Endothelial cell of umbilical vein (primary cell): ENCODE measurements at regions not wholly inside any gene's neighbourhood (a gene's known extent, or its start where the extent isn't known, plus 50 kb on each side); places are given as distances from the start of the nearest gene placed in this dataset.

Experiments
- BruUV-seq: library from RNA; stranded (reverse); fragments of 400-500 nt; replicated peaks from 2 replicates; lab custom pipeline; 2021; lab: Mats Ljungman, UMichigan
- CTCF ChIA-PET: fragments of 300-600, 350-600 bp; sonication (Branson Sonifier 250); formaldehyde crosslinking; loops from one replicate; lab custom pipeline; 2021; ENCODE audit warnings: antibody characterized with exemption, inconsistent platforms; lab: Charles Lee
- POLR2A ChIA-PET: fragments of 300-600, 350-600 bp; sonication (Branson Sonifier 250); formaldehyde crosslinking; loops from one replicate; lab custom pipeline; 2021; ENCODE audit warnings: antibody characterized with exemption, inconsistent platforms; lab: Charles Lee
- DNase-seq: peaks from one replicate; pipeline ENCODE4 v3.0.0-alpha.2; 2011; ENCODE audit warnings: low read depth, low spot score
- FAIRE-seq: peaks from 2 replicates; lab custom pipeline; 2011; peaks lifted over from hg19 to GRCh38; lab: Jason Lieb, UNC
- H2AFZ ChIP-seq: 2 replicates; pipeline ENCODE4 v1.6.0; 2012; ENCODE audit warnings: low read depth, low read length, control low read depth, inconsistent platforms
- H3K27ac ChIP-seq: 2 replicates; pipeline ENCODE4 v1.5.1; 2011; ENCODE audit warnings: low read depth, mild to moderate bottlenecking, control low read depth, low read length, moderate library complexity; ENCODE audit not compliant: insufficient read depth
- H3K27me3 ChIP-seq, 2 experiments: 2 replicates each; pipeline versions ENCODE4 v1.6.0 to v1.6.1; 2011; ENCODE audit warnings: low read length in 2 of 2, mixed read lengths in 1 of 2; ENCODE audit not compliant: control insufficient read depth in 2 of 2, insufficient read depth in 2 of 2
- H3K36me3 ChIP-seq, 2 experiments: 2 replicates in 1 of 2; 3 replicates in 1 of 2; pipeline ENCODE4 v1.5.1; 2011; ENCODE audit warnings: low read length in 2 of 2, mild to moderate bottlenecking in 1 of 2, moderate library complexity in 1 of 2; ENCODE audit not compliant: control insufficient read depth in 2 of 2, insufficient read depth in 2 of 2; ENCODE audit errors: extremely low read depth in 1 of 2
- H3K4me1 ChIP-seq: 3 replicates; pipeline ENCODE4 v1.5.1; 2011; ENCODE audit warnings: mild to moderate bottlenecking, low read length; ENCODE audit not compliant: control insufficient read depth, insufficient read depth; ENCODE audit errors: extremely low read depth
- H3K4me2 ChIP-seq: 2 replicates; pipeline ENCODE4 v1.6.1; 2011; ENCODE audit warnings: low read length, control low read depth, mixed read lengths; ENCODE audit not compliant: insufficient read depth
- H3K4me3 ChIP-seq, 3 experiments: fragments of 200-600 bp in 1 of 3; sonication (generic), shearing (Covaris generic) in 1 of 3; replicated peaks in 1 of 3; 2 replicates each; pipeline ENCODE4 v1.5.1; 2011 to 2016; ENCODE audit warnings: control low read depth in 3 of 3, low read length in 3 of 3, mild to moderate bottlenecking in 2 of 3, inconsistent platforms in 1 of 3, low read depth in 1 of 3, moderate library complexity in 1 of 3; ENCODE audit not compliant: insufficient read depth in 1 of 3
- H3K79me2 ChIP-seq: 2 replicates; pipeline ENCODE4 v1.6.0; 2012; ENCODE audit warnings: low read length, inconsistent platforms; ENCODE audit not compliant: control insufficient read depth, insufficient read depth
- H3K9ac ChIP-seq: replicated peaks from 2 replicates; pipeline ENCODE3; 2011; ENCODE audit warnings: low read length, control low read depth; ENCODE audit not compliant: insufficient read depth; ENCODE audit errors: extremely low read depth
- H3K9me1 ChIP-seq: replicated peaks from 3 replicates; pipeline ENCODE4 v1.6.0; 2011; ENCODE audit warnings: mild to moderate bottlenecking, low read length; ENCODE audit not compliant: control insufficient read depth, insufficient read depth; ENCODE audit errors: extremely low read depth
- H3K9me3 ChIP-seq: replicated peaks from 2 replicates; pipeline ENCODE4 v1.5.1; 2012; ENCODE audit warnings: low read length, inconsistent platforms; ENCODE audit not compliant: control insufficient read depth, insufficient read depth
- H4K20me1 ChIP-seq: replicated peaks from 2 replicates; pipeline ENCODE3; 2011; ENCODE audit warnings: mild to moderate bottlenecking, low read length; ENCODE audit not compliant: control insufficient read depth, insufficient read depth; ENCODE audit errors: extremely low read depth
- CTCF ChIP-seq, 2 donors: IDR thresholded peaks; 1 replicate in 1 of 2; 2 replicates in 1 of 2; pipeline ENCODE4 v1.5.1; 2011; ENCODE audit warnings: low read length in 2 of 2, mild to moderate bottlenecking in 2 of 2, moderate library complexity in 2 of 2, control low read depth in 1 of 2, inconsistent platforms in 1 of 2, low read depth in 1 of 2; ENCODE audit not compliant: insufficient read depth in 1 of 2; ENCODE audit errors: extremely low read depth in 1 of 2
- FOS ChIP-seq: IDR thresholded peaks from 2 replicates; pipeline ENCODE4 v1.6.1; 2011; ENCODE audit warnings: mild to moderate bottlenecking, low read length, moderate library complexity, borderline replicate concordance; ENCODE audit not compliant: insufficient read depth
- GATA2 ChIP-seq: IDR thresholded peaks from 2 replicates; pipeline ENCODE4 v1.7.0; 2011; ENCODE audit warnings: low read depth, mild to moderate bottlenecking, moderate library complexity, mixed read lengths, low read length; ENCODE audit not compliant: insufficient read length, insufficient read depth
- JUN ChIP-seq: IDR thresholded peaks from 2 replicates; pipeline ENCODE4 v1.6.1; 2011; ENCODE audit warnings: borderline replicate concordance, low read depth; ENCODE audit not compliant: insufficient read length, insufficient read depth
- MAX ChIP-seq: IDR thresholded peaks from 2 replicates; pipeline ENCODE4 v1.6.1; 2011; ENCODE audit not compliant: insufficient read depth, insufficient read length
- MYC ChIP-seq: IDR thresholded peaks from one replicate; pipeline ENCODE4 v1.6.1; 2011; ENCODE audit warnings: mild to moderate bottlenecking, low read depth, low read length
- POLR2A ChIP-seq: IDR thresholded peaks from 2 replicates; pipeline ENCODE4 v1.6.1; 2012; ENCODE audit warnings: low read depth, mild to moderate bottlenecking, control low read depth, low read length
- POLR2AphosphoS5 ChIP-seq: IDR thresholded peaks from 2 replicates; pipeline ENCODE4 v1.6.1; 2012; ENCODE audit warnings: low read depth, mild to moderate bottlenecking, control low read depth, low read length, moderate library complexity; ENCODE audit not compliant: insufficient read depth
- dilution Hi-C: fragments of 300-500 bp; cut with MboI; formaldehyde crosslinking; loops from one replicate; pipeline ENCODE4 v1.15.0; 2019; ENCODE audit warnings: low sequenced_read_pairs; ENCODE audit not compliant: extremely low pct_ligation_motif_present
- intact Hi-C: fragments of 100-400 bp; cut with micrococcal nuclease; formaldehyde crosslinking; loops from one replicate; pipeline ENCODE4 v1.10.0; 2022

- dilution Hi-C loops: no loop called here
- H3K27me3 ChIP-seq: peaks cover 4 to 5% of the 10 kb centered on the region in 2 experiments
- H3K9ac ChIP-seq: no peak overlapping the region
- no peak overlapping the region for H2AFZ ChIP-seq
- no TSS peak for BruUV-seq
- DNase-seq: no peak
- H3K9me3 ChIP-seq: no peaks in the 10 kb centered on the region
- FAIRE-seq: no peak
- no peaks in the 10 kb centered on the region for H3K79me2 ChIP-seq
- H3K9me1 ChIP-seq: no peaks in the 10 kb centered on the region
- intact Hi-C loops: no loop called here
- H3K4me2 ChIP-seq: no peak overlapping the region
- POLR2A ChIA-PET: no interaction called here
- no peak overlapping the region for H3K4me3 ChIP-seq
- no peaks in the 10 kb centered on the region for H3K36me3 ChIP-seq
- no peaks in the 10 kb centered on the region for H4K20me1 ChIP-seq
- no peaks in the 10 kb centered on the region for H3K4me1 ChIP-seq
- no peak overlapping the region for H3K27ac ChIP-seq
- TF ChIP-seq FOS (no peak), POLR2AphosphoS5 (no peak), CTCF (IDR thresholded peaks at IDR 0.05; ENCODE audit: extremely low read depth in 1 of 2, insufficient read depth in 1 of 2, low read depth in 1 of 2, low read length in 2 of 2) (no peak), MAX (no peak), JUN (no peak)
- CTCF ChIA-PET: no interaction called here
Measured at GRCh38 chr1:209227171-209227570, 356.3 kb upstream of the CAMK1G start.

DNA sequence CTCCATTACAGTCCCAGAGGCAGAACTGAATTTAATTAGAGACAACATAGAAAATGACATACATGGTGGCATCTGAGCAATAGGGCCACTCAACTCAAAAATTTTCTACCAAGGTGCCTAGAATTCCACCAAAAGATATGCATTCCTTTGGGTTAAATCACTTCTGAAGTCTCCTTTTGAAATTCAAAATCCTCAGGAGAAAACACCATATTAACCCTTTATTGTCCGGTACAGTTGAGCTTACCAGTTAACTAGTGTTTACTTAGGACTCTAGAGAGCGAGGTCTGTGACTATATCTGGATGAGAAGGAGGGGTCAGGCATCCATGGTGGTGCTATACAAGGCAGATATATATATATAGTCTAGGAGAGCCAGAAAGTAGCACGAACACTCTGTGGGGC, 355.6 kb upstream of the CAMK1G start:
- Histone ChIP-seq H2AFZ (no peak overlapping the region), H3K9me1 (no peaks in the 10 kb centered on the region), H3K36me3 (no peaks in the 10 kb centered on the region), H3K4me2 (no peak overlapping the region), H3K9ac (no peak overlapping the region), H3K27ac (no peak overlapping the region), H3K79me2 (no peaks in the 10 kb centered on the region), H3K4me3 (no peak overlapping the region), H3K9me3 (no peaks in the 10 kb centered on the region), H3K4me1 (no peaks in the 10 kb centered on the region), H3K27me3 (peaks cover 4 to 5% of the 10 kb centered on the region in 2 experiments), H4K20me1 (no peaks in the 10 kb centered on the region)
- intact Hi-C loops: no loop called here
- dilution Hi-C loops: no loop called here
- POLR2A ChIA-PET: no interaction called here
- DNase-seq (no peak), FAIRE-seq (no peak)
- no TSS peak for BruUV-seq
- CTCF ChIA-PET: interaction anchor here (1.7 kb wide), 1 partner anchor 20 kb away, joined by 7 read pairs; no protein-coding TSS in a partner anchor
- TF ChIP-seq POLR2AphosphoS5 (no peak), CTCF (IDR thresholded peaks at IDR 0.05; ENCODE audit: extremely low read depth in 1 of 2, insufficient read depth in 1 of 2, low read depth in 1 of 2, low read length in 2 of 2) (no peak), JUN (no peak), FOS (no peak), GATA2 (no peak), MYC (no peak), POLR2A (no peak), MAX (no peak)
